Hindlimb muscle (tissue), 1 donor: ENCODE measurements at regions not wholly inside any gene's neighbourhood (a gene's known extent, or its start where the extent isn't known, plus 50 kb on each side); places are given as distances from the start of the nearest gene placed in this dataset.
"Not testable (repeated sequence)": the region's sequence is repeated elsewhere in the genome, so short reads cannot be mapped to it uniquely, and the experiment has no call there.

Source experiments
- DNase-seq: peaks from one replicate; pipeline ENCODE4 v3.0.0-alpha.2; 2013

GRCh38 chr3:154898916-154899315 is 181.2 kb upstream of the MME start:
- no peak for DNase-seq

GRCh38 chr3:154898443-154898842 is 181.7 kb upstream of the MME start:
- peak; percentile 69 for DNase-seq

- no peak for DNase-seq
Observed at GRCh38 chr3:154893813-154894212, 186.3 kb upstream of the MME start.

- no peak for DNase-seq
Observed at GRCh38 chr3:154889227-154889634, 190.9 kb upstream of the MME start.

- DNase-seq: no peak
Observed at GRCh38 chr3:154887869-154888268, 192.2 kb upstream of the MME start.

GRCh38 chr3:154886437-154886836 is 193.7 kb upstream of the MME start:
- DNase-seq: no peak

GRCh38 chr3:154885418-154885817 is 194.7 kb upstream of the MME start:
- no peak for DNase-seq

- no peak for DNase-seq
Observed at GRCh38 chr3:154884952-154885351, 195.2 kb upstream of the MME start.

GRCh38 chr3:154875142-154875541 is 205.0 kb upstream of the MME start:
- no peak for DNase-seq

- DNase-seq: no peak
Observed at GRCh38 chr3:154872696-154873095, 207.4 kb upstream of the MME start.

GRCh38 chr3:154872074-154872473 is 208.0 kb upstream of the MME start:
- DNase-seq: no peak

- no peak for DNase-seq
Observed at GRCh38 chr3:154864947-154865346, 215.2 kb upstream of the MME start.

- DNase-seq: no peak
Observed at GRCh38 chr3:154862265-154862664, 217.9 kb upstream of the MME start.

GRCh38 chr3:154852998-154853397 is 227.1 kb upstream of the MME start:
- not testable (repeated sequence) for DNase-seq

- DNase-seq: no peak
Observed at GRCh38 chr3:154852515-154852914, 227.6 kb upstream of the MME start.

GRCh38 chr3:154851644-154852043 is 228.5 kb upstream of the MME start:
- DNase-seq: no peak

- DNase-seq: no peak
Observed at GRCh38 chr3:154850921-154851320, 229.2 kb upstream of the MME start.

- no peak for DNase-seq
Observed at GRCh38 chr3:154849408-154849807, 230.7 kb upstream of the MME start.

- no peak for DNase-seq
Observed at GRCh38 chr3:154844863-154845262, 235.3 kb upstream of the MME start.

GRCh38 chr3:154843647-154844046 is 236.5 kb upstream of the MME start:
- DNase-seq: no peak

GRCh38 chr3:154842536-154842935 is 237.6 kb upstream of the MME start:
- DNase-seq: peak; percentile 19

- no peak for DNase-seq
Observed at GRCh38 chr3:154835639-154836038, 244.5 kb upstream of the MME start.

- DNase-seq: not testable (repeated sequence)
Observed at GRCh38 chr3:154834831-154835230, 245.3 kb upstream of the MME start.

GRCh38 chr3:154829929-154830328 is 250.2 kb upstream of the MME start:
- no peak for DNase-seq

- no peak for DNase-seq
Observed at GRCh38 chr3:154819491-154819890, 260.6 kb upstream of the MME start.
